ENCODE measurements at regions not wholly inside any gene's neighbourhood (a gene's known extent, or its start where the extent isn't known, plus 50 kb on each side); places are given as distances from the start of the nearest gene placed in this dataset.

DNA sequence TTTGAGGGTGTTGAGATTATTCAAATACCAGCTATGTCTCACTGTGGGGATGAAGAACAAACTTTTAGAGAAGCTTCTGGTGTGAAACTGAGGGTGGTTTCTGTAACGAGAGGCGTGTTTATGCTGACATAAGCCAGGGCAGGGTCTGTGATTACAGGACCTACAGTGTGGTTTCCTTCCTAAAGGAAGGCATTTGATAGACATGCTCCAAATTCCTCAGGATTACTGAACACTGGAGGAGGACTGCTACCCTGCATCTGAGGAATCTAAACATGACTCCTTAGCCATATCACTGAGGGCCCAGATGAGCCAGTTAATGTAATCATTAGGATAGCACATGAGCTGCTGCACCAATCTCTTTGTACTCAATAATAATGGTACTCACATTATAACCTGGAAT is 328.4 kb upstream of the UMPS start:
- Histone ChIP-seq H2AFZ (ENCODE audit: low read depth) (no peak overlapping the region), H4K20me1 (ENCODE audit: insufficient read depth) (no peaks in the 10 kb centered on the region), H3K9ac (no peak overlapping the region), H3K36me3 (ENCODE audit: insufficient read depth) (no peaks in the 10 kb centered on the region), H3K27me3 (ENCODE audit: insufficient read depth, low read depth) (no peaks in the 10 kb centered on the region), H3K79me2 (ENCODE audit: insufficient read depth, low read depth) (no peaks in the 10 kb centered on the region), H3K4me1 (ENCODE audit: low read depth, poor library complexity, severe bottlenecking) (no peaks in the 10 kb centered on the region), H3K27ac (no peak overlapping the region), H3K4me2 (no peak overlapping the region), H3K4me3 (IDR thresholded peaks at IDR 0.05; ENCODE audit: insufficient read depth, low read depth, low read length) (no peak overlapping the region)
- no peak for TF ChIP-seq CTCF (conservative IDR thresholded peaks at IDR 0.05; ENCODE audit: low read depth, low read length)

DNA sequence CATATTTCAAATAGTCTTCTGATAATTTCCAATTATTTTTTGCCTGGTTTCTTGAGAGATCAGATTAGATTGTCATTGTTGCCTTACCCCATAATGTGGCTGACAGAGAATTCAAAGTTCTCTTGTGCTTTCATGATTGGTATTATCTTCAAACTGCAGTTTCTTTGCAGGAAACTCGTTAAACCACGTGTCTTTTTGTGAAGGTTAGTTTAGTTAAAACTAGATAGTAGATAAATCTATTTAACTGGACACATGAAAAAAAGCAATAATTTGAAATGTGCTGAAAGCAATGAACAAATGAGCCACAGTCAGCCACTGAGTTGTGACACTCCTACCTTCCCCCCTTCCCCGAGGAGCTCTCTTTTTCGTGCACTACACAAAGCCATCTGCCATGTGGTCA is 327.5 kb upstream of the UMPS start:
- TF ChIP-seq CTCF (conservative IDR thresholded peaks at IDR 0.05; ENCODE audit: low read depth, low read length) = no peak
- no peak overlapping the region for H3K27ac ChIP-seq
- H3K4me2 ChIP-seq = no peak overlapping the region
- H3K36me3 ChIP-seq (ENCODE audit: insufficient read depth) = no peaks in the 10 kb centered on the region
- no peak overlapping the region for H3K9ac ChIP-seq
- H3K4me3 ChIP-seq (IDR thresholded peaks at IDR 0.05; ENCODE audit: insufficient read depth, low read depth, low read length) = no peak overlapping the region
- no peaks in the 10 kb centered on the region for H3K79me2 ChIP-seq (ENCODE audit: insufficient read depth, low read depth)
- no peak overlapping the region for H2AFZ ChIP-seq (ENCODE audit: low read depth)
- H3K27me3 ChIP-seq (ENCODE audit: insufficient read depth, low read depth) = no peaks in the 10 kb centered on the region
- H3K4me1 ChIP-seq (ENCODE audit: low read depth, poor library complexity, severe bottlenecking) = no peaks in the 10 kb centered on the region
- no peaks in the 10 kb centered on the region for H4K20me1 ChIP-seq (ENCODE audit: insufficient read depth)

GRCh38 chr3:124404621-124405020 is 325.6 kb upstream of the UMPS start:
- H2AFZ ChIP-seq (ENCODE audit: low read depth) = no peak overlapping the region
- no peaks in the 10 kb centered on the region for H3K4me1 ChIP-seq (ENCODE audit: low read depth, poor library complexity, severe bottlenecking)
- H3K79me2 ChIP-seq (ENCODE audit: insufficient read depth, low read depth) = no peaks in the 10 kb centered on the region
- no peaks in the 10 kb centered on the region for H4K20me1 ChIP-seq (ENCODE audit: insufficient read depth)
- no peaks in the 10 kb centered on the region for H3K27me3 ChIP-seq (ENCODE audit: insufficient read depth, low read depth)
- no peak for TF ChIP-seq CTCF (conservative IDR thresholded peaks at IDR 0.05; ENCODE audit: low read depth, low read length)
- no peak overlapping the region for H3K4me3 ChIP-seq (IDR thresholded peaks at IDR 0.05; ENCODE audit: insufficient read depth, low read depth, low read length)
- no peak overlapping the region for H3K9ac ChIP-seq
- H3K4me2 ChIP-seq = no peak overlapping the region
- no peaks in the 10 kb centered on the region for H3K36me3 ChIP-seq (ENCODE audit: insufficient read depth)
- no peak overlapping the region for H3K27ac ChIP-seq

DNA sequence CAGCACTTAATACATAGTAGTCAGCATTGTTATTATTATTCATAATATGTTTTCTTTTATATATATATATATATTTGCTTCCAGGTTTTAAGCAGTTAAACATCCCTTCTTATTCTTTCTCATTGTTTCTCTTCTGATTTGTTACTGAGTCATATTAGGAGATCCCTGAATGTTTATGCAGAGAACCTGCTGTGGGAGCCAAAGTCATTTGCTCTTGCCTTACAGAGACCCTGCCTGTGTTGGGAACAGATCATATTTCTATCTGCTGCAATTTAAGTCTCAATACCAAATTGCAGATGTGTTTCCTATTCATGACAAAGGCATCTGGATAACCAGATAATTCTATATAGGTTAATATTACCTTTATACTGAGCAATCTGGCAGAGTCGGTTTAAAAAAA is 323.0 kb upstream of the UMPS start:
- Histone ChIP-seq H3K9ac (no peak overlapping the region), H3K79me2 (ENCODE audit: insufficient read depth, low read depth) (no peaks in the 10 kb centered on the region), H4K20me1 (ENCODE audit: insufficient read depth) (no peaks in the 10 kb centered on the region), H3K4me1 (ENCODE audit: low read depth, poor library complexity, severe bottlenecking) (no peaks in the 10 kb centered on the region), H3K27me3 (ENCODE audit: insufficient read depth, low read depth) (no peaks in the 10 kb centered on the region), H3K27ac (no peak overlapping the region), H2AFZ (ENCODE audit: low read depth) (no peak overlapping the region), H3K4me3 (IDR thresholded peaks at IDR 0.05; ENCODE audit: insufficient read depth, low read depth, low read length) (no peak overlapping the region), H3K36me3 (ENCODE audit: insufficient read depth) (no peaks in the 10 kb centered on the region), H3K4me2 (no peak overlapping the region)
- no peak for TF ChIP-seq CTCF (conservative IDR thresholded peaks at IDR 0.05; ENCODE audit: low read depth, low read length)

Data from KMS-11 (cell line).